ENCODE measurements at regions not wholly inside any gene's neighbourhood (a gene's known extent, or its start where the extent isn't known, plus 50 kb on each side); places are given as distances from the start of the nearest gene placed in this dataset.
"Not testable (repeated sequence)": the region's sequence is repeated elsewhere in the genome, so short reads cannot be mapped to it uniquely, and the experiment has no call there.

DNA sequence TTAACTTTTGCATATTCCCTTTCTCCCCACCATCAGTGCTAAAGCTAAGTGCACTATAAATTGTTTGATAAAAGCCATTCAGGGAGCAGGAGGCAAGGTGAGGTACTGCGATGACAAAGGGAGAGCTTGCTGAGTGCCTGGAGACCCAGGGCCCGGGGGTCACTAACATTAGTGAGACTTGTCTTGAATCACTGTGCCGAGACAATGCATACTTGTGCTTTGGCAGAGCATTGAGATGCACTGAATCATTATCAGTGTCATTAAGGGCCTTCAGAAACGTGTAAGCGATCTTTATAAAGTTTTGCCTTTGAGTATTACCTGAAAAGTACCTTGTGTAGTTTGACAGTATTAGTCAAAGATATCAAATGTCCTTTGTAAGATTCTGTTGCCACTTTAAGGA lies 447.5 kb downstream of the PCNX1 start:
- CTCF ChIA-PET: interaction anchor here (0.5 kb wide), 1 partner anchor 135 kb away, joined by 3 read pairs; no protein-coding TSS in a partner anchor
- POLR2A ChIA-PET (ENCODE audit: low non-redundant PET): no interaction called here
- H3K27ac ChIP-seq: peak overlapping the region; percentile 64
- TF ChIP-seq CTCF (conservative IDR thresholded peaks at IDR 0.05; ENCODE audit: low read depth): no peak
- peak; percentile 50 for DNase-seq (ENCODE audit: low spot score)

DNA sequence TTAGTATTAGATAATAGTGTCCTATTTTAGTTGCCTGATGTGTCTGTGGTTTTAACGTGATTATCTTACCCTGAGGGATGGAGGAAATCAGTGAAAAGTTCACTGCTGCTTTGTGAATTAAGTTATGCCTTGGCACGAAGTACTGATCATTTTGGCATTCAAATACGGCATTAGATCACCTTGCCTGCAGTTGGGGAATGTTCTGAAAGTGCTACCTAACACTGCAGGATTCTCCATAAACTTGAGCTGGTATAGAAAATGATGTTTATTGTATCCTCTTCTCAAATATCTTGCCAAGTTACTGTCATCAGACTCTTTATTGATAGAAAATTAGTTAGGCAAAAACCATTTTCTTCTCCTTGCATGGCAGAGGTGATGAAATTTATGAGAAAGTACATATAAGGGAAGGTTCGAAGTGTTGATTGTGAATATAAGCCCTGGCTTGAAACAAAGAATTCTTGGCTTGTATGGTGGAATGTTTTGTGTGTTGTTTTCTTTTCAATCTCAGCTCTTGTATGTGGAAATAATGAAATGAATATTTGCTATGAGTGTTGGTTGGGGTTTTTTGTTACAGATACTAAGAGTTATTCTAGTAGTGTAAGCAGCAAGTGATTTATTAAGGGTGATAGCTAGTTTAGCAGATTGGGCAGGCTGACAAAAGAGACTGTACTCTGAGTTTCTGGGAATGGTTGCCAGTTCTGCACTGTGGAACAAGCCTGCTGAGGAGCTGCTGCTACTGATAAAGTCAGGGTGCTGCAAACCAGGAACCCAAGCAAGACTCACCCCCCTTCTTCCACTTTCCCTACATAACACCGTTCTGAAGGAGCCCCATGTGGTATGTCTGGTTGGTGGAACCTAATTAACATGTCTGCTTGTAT lies 448.3 kb downstream of the PCNX1 start:
- peak; percentile 13 for DNase-seq (ENCODE audit: low spot score)
- ChIA-PET CTCF (interaction anchor here (0.5 kb wide), 1 partner anchor 134 kb away, joined by 3 read pairs; no protein-coding TSS in a partner anchor), POLR2A (ENCODE audit: low non-redundant PET) (no interaction called here)
- no peak for TF ChIP-seq CTCF (conservative IDR thresholded peaks at IDR 0.05; ENCODE audit: low read depth)
- peak overlapping the region; percentile 67 for H3K27ac ChIP-seq

DNA sequence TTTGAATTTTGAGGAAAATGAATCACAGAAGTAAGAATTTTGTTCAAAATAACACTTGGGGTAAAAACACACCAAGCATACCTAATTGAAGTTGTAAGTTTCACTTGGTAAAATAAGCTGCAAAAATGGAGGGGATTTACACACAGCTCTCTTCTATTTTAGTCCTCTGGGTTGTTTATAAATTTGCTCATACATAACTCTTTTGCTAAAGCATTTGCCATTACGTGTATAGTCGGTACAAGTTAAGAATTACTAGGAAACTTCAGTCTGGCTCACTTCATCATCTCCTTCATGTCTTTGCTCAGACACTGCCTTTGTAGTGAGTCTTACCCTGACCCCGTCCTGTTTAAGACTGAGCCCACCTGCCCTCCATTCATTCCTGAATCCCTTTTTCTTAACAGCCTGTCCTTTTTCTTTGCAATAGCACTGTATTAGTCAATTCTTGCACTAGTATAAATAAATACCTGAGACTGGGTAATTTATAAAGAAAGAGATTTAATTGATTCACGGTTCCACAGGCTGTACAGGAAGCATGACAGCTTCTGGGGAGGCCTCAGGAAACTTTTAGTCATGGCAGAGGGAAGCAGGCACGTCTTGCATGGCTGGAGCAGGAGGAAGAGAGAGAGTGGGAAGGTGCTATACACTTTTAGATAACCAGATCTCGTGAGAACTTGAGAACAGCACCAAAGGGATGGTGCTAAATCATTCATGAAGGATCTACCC lies 451.1 kb downstream of the PCNX1 start:
- POLR2A ChIA-PET (ENCODE audit: low non-redundant PET): no interaction called here

GRCh38 chr14:71358932-71359421 lies 451.7 kb downstream of the PCNX1 start:
- CTCF ChIA-PET; POLR2A ChIA-PET (ENCODE audit: low non-redundant PET): not testable (repeated sequence)

More for the DNA sequence above, 451.1 kb downstream of the PCNX1 start:
- CTCF ChIA-PET: no interaction called here
- DNase-seq (ENCODE audit: low spot score): no peak
- no peak overlapping the region for H3K27ac ChIP-seq
- TF ChIP-seq CTCF (conservative IDR thresholded peaks at IDR 0.05; ENCODE audit: low read depth): no peak

DNA sequence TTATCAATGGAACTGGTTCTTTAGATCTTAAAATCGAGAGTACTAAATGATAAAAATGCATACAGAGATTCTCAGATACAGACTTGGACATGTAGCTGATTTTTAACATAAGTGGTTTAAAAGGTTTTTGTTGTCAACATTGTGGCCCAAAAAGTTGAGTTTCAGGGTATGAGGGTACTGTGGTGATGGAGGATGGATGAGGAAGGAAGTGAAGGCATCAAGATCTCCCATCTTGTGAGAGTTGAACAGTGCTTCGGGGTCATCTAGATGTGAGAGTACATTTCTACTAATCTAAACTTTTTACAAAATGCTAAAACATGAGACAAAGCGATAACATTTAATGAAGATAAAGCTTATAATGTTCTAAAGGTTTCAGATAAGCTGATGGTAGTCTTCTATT lies 452.6 kb downstream of the PCNX1 start:
- DNase-seq (ENCODE audit: low spot score): no peak
- ChIA-PET CTCF (no interaction called here), POLR2A (ENCODE audit: low non-redundant PET) (no interaction called here)
- no peak overlapping the region for H3K27ac ChIP-seq
- TF ChIP-seq CTCF (conservative IDR thresholded peaks at IDR 0.05; ENCODE audit: low read depth): no peak

More at GRCh38 chr14:71358932-71359421, 451.7 kb downstream of the PCNX1 start:
- not testable (repeated sequence) for H3K27ac ChIP-seq; DNase-seq (ENCODE audit: low spot score)

- ChIA-PET CTCF (interaction anchor here (0.6 kb wide), 1 partner anchor 260 kb away, joined by 3 read pairs; no protein-coding TSS in a partner anchor), POLR2A (ENCODE audit: low non-redundant PET) (no interaction called here)
- DNase-seq (ENCODE audit: low spot score): peak; percentile 20
- no peak overlapping the region for H3K27ac ChIP-seq
- TF ChIP-seq CTCF (conservative IDR thresholded peaks at IDR 0.05; ENCODE audit: low read depth): no peak
Observed at GRCh38 chr14:71361336-71361735, 454.1 kb downstream of the PCNX1 start.
